ENCODE measurements at regions not wholly inside any gene's neighbourhood (a gene's known extent, or its start where the extent isn't known, plus 50 kb on each side); places are given as distances from the start of the nearest gene placed in this dataset.

- WGBS, 2 donors (ENCODE audit: low coverage in 1 of 2): 91 to 100% methylated on average over 1 of the region's 1 CpG
- no peak for ATAC-seq
Measured at GRCh38 chr2:138155304-138155703, 191.0 kb downstream of the HNMT start.

DNA sequence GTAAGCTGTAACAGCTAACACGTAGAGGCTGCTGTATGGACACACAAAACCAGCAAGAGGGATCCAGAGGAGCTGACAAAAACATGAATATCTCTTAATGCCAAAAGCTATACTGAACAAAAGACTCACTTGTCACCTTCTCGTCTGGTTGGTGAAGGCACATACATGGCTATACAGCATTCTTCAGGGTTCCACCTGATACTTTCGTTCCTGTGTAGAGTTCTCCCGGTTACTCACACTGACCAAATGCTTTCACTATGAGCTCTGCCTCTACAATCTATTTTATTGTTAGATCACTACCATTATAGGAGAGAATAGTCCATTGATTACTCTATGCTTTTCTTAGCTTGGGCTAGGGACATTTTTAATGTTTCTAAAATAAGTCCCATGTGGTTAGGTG lies 193.1 kb downstream of the HNMT start:
- Histone ChIP-seq H3K27ac (no peak overlapping the region), H3K4me3 (no peak overlapping the region), H3K27me3 (no peaks in the 10 kb centered on the region), H3K4me1 (no peaks in the 10 kb centered on the region), H3K9me3 (no peaks in the 10 kb centered on the region), H3K36me3 (peaks cover 0 to under 1% of the 10 kb centered on the region in 2 donors)
- 94% methylated on average over 3 to 4 of the region's 4 CpGs for WGBS, 2 donors (ENCODE audit: low coverage in 1 of 2)
- no peak for ATAC-seq
- TF ChIP-seq POLR2AphosphoS5 (IDR thresholded peaks at IDR 0.05) (no peak), CTCF (IDR thresholded peaks at IDR 0.05) (no peak), EP300 (IDR thresholded peaks at IDR 0.05) (no peak), POLR2A (IDR thresholded peaks at IDR 0.05) (no peak)

More at GRCh38 chr2:138155304-138155703, 191.0 kb downstream of the HNMT start:
- Histone ChIP-seq H3K4me3 (no peak overlapping the region), H3K9me3 (no peaks in the 10 kb centered on the region), H3K4me1 (no peaks in the 10 kb centered on the region), H3K27ac (no peak overlapping the region), H3K36me3 (peaks cover 0 to 11% of the 10 kb centered on the region in 2 donors), H3K27me3 (no peaks in the 10 kb centered on the region)
- TF ChIP-seq EP300 (IDR thresholded peaks at IDR 0.05) (no peak), POLR2AphosphoS5 (IDR thresholded peaks at IDR 0.05) (no peak), POLR2A (IDR thresholded peaks at IDR 0.05) (no peak)

DNA sequence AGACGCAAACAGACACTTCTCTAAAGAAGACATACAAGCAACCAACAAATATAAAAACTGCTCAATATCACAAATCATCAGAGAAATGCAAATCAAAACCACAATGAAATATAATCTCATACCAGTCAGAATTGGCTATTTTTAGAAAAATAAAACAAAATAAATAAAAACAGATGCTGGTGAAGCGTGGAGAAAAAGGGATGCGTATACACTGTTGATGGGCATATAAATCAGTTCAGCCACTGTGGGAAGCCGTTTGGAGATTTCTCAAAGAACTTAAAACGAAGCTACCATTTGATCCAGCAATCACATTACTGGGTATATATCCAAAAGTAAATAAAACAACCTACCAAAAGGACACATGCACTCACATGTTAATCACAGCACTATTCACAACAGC lies 206.2 kb downstream of the HNMT start:
- no peaks in the 10 kb centered on the region for H3K36me3 ChIP-seq
- WGBS, 2 donors (ENCODE audit: low coverage in 1 of 2): 70 to 71% methylated on average over 5 of the region's 5 CpGs
- H3K27me3 ChIP-seq: no peaks in the 10 kb centered on the region
- no peak overlapping the region for H3K27ac ChIP-seq
- H3K4me3 ChIP-seq: no peak overlapping the region
- no peak for ATAC-seq
- peaks cover 0 to 16% (median 0%) of the 10 kb centered on the region in 3 donors for H3K9me3 ChIP-seq
- H3K4me1 ChIP-seq: no peaks in the 10 kb centered on the region
- no peak for TF ChIP-seq CTCF (IDR thresholded peaks at IDR 0.05)

DNA sequence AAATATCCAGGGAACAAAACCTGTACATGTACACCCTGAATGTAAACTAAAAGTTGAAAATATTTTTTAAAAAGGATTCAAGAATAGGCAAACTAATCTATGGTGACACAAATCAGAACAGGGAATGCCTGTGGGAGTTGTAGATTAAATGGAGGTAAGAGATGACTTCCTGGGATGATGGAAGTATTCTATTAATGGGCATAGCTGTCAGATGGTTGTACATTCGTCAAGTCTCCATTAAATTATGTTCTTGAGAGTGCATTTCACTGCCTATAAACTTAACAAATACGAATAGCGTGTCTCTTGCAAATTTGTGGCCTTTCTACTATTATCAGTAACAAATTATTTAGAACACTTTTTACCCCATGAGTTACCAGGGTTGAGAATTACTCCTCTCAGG lies 207.0 kb downstream of the HNMT start:
- ATAC-seq: no peak
- no peak overlapping the region for H3K27ac ChIP-seq
- WGBS, 2 donors (ENCODE audit: low coverage in 1 of 2): 61 to 63% methylated on average over 3 of the region's 3 CpGs
- H3K27me3 ChIP-seq: no peaks in the 10 kb centered on the region
- peaks cover 0 to 10% (median 0%) of the 10 kb centered on the region in 3 donors for H3K9me3 ChIP-seq
- no peaks in the 10 kb centered on the region for H3K4me1 ChIP-seq
- no peak overlapping the region for H3K4me3 ChIP-seq
- H3K36me3 ChIP-seq: no peaks in the 10 kb centered on the region
- TF ChIP-seq POLR2A (IDR thresholded peaks at IDR 0.05) (no peak), EP300 (IDR thresholded peaks at IDR 0.05) (no peak), POLR2AphosphoS5 (IDR thresholded peaks at IDR 0.05) (no peak), CTCF (IDR thresholded peaks at IDR 0.05) (no peak)

DNA sequence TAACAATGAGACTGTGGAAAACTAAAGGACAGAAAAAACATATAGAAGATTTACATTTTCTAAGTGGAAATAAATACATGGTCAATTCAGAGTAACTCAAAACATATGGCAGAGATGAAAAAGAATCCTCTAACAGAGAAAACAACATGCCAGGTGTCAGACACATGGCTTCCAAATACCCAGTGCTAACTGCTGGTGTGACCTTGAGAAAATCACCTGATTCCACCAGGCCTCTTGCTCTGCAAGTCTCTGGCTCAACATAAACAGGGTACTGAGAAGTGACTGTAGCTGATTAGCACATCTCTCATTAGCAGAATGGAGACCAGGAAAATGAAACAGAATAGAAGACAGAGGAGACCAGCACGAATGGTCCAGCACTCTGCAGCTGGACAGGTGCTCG lies 210.8 kb downstream of the HNMT start:
- no peak overlapping the region for H3K27ac ChIP-seq
- WGBS, 2 donors (ENCODE audit: low coverage in 1 of 2): 88 to 94% methylated on average over 2 of the region's 2 CpGs
- TF ChIP-seq CTCF (IDR thresholded peaks at IDR 0.05) (no peak), EP300 (IDR thresholded peaks at IDR 0.05) (no peak), POLR2AphosphoS5 (IDR thresholded peaks at IDR 0.05) (no peak)

More for the DNA sequence above, 210.8 kb downstream of the HNMT start:
- Histone ChIP-seq H3K4me3 (no peak overlapping the region), H3K9me3 (no peaks in the 10 kb centered on the region), H3K27me3 (no peaks in the 10 kb centered on the region), H3K4me1 (peaks cover 0 to 7% (median 0%) of the 10 kb centered on the region in 3 donors), H3K36me3 (no peaks in the 10 kb centered on the region)
- ATAC-seq: no peak

Data from gastroesophageal sphincter (tissue), 4 donors.